MM.1S (cell line): ENCODE measurements at regions not wholly inside any gene's neighbourhood (a gene's known extent, or its start where the extent isn't known, plus 50 kb on each side); places are given as distances from the start of the nearest gene placed in this dataset.

Experiments used
- DNase-seq: peaks from one replicate; pipeline ENCODE4 v3.0.0-alpha.2; 2015
- H2AFZ ChIP-seq: fragments of 300-600 bp; sonication (generic); 2 replicates; pipeline ENCODE4 v1.6.0; 2016; ENCODE audit warnings: antibody characterized with exemption, low read length
- H3F3A ChIP-seq: fragments of 300-600 bp; sonication (generic); 2 replicates; pipeline ENCODE4 v1.6.1; 2016; ENCODE audit warnings: mild to moderate bottlenecking, antibody characterized with exemption, low read length, moderate library complexity, mixed read lengths; ENCODE audit not compliant: insufficient read depth
- H3K27ac ChIP-seq: fragments of 300-600 bp; sonication (generic); 2 replicates; pipeline ENCODE4 v1.5.1; 2016; ENCODE audit warnings: mild to moderate bottlenecking, low read length
- H3K27me3 ChIP-seq: fragments of 300-600 bp; sonication (generic); replicated peaks from 2 replicates; pipeline ENCODE4 v1.6.0; 2016; ENCODE audit warnings: low read length; ENCODE audit not compliant: insufficient read depth
- H3K36me3 ChIP-seq: fragments of 300-600 bp; sonication (generic); replicated peaks from 2 replicates; pipeline ENCODE4 v1.6.1; 2016; ENCODE audit warnings: mild to moderate bottlenecking, low read length, mixed read lengths; ENCODE audit not compliant: insufficient read depth
- H3K4me1 ChIP-seq: fragments of 300-600 bp; sonication (generic); 2 replicates; pipeline ENCODE4 v1.6.1; 2016; ENCODE audit warnings: low read length, mixed read lengths
- H3K4me2 ChIP-seq: fragments of 300-600 bp; sonication (generic); 2 replicates; pipeline ENCODE4 v1.6.0; 2016; ENCODE audit warnings: low read depth, low read length
- H3K4me3 ChIP-seq: fragments of 300-600 bp; sonication (generic); 2 replicates; pipeline ENCODE4 v1.5.1; 2016; ENCODE audit warnings: low read length, mixed read lengths
- H3K79me2 ChIP-seq: fragments of 300-600 bp; sonication (generic); 2 replicates; pipeline ENCODE4 v1.6.1; 2016; ENCODE audit warnings: mixed run types, low read length, mixed read lengths
- H3K9ac ChIP-seq: fragments of 300-600 bp; sonication (generic); 2 replicates; pipeline ENCODE4 v1.6.1; 2016; ENCODE audit warnings: low read length, mixed read lengths
- H3K9me2 ChIP-seq: fragments of 300-600 bp; sonication (generic); replicated peaks from 2 replicates; pipeline ENCODE4 v1.6.1; 2016; ENCODE audit warnings: mild to moderate bottlenecking, low read length, mixed read lengths; ENCODE audit not compliant: insufficient read depth
- H3K9me3 ChIP-seq: fragments of 300-600 bp; sonication (generic); replicated peaks from 2 replicates; pipeline ENCODE4 v1.6.1; 2016; ENCODE audit warnings: mild to moderate bottlenecking, low read length, mixed read lengths; ENCODE audit not compliant: insufficient read depth
- H4K20me1 ChIP-seq: fragments of 300-600 bp; sonication (generic); 2 replicates; pipeline ENCODE4 v1.6.1; 2016; ENCODE audit warnings: mild to moderate bottlenecking, low read length, moderate library complexity, mixed read lengths; ENCODE audit not compliant: insufficient read depth
- EZH2 ChIP-seq: fragments of 300-600 bp; sonication (generic); optimal IDR thresholded peaks from 2 replicates; pipeline ENCODE3; 2017; ENCODE audit warnings: low read depth, mild to moderate bottlenecking, antibody characterized with exemption, low read length, mixed read lengths
- EZH2phosphoT487 ChIP-seq: fragments of 300-600 bp; sonication (generic); IDR thresholded peaks from 2 replicates; pipeline ENCODE4 v1.6.1; 2018; ENCODE audit warnings: antibody characterized with exemption, low read length
- TF ChIP-seq, protein P1 (sequence below): fragments of 300-600 bp; sonication (generic); IDR thresholded peaks from 2 replicates; pipeline ENCODE4 v1.5.1; 2016; ENCODE audit warnings: antibody characterized with exemption, low read length, mixed read lengths

DNA sequence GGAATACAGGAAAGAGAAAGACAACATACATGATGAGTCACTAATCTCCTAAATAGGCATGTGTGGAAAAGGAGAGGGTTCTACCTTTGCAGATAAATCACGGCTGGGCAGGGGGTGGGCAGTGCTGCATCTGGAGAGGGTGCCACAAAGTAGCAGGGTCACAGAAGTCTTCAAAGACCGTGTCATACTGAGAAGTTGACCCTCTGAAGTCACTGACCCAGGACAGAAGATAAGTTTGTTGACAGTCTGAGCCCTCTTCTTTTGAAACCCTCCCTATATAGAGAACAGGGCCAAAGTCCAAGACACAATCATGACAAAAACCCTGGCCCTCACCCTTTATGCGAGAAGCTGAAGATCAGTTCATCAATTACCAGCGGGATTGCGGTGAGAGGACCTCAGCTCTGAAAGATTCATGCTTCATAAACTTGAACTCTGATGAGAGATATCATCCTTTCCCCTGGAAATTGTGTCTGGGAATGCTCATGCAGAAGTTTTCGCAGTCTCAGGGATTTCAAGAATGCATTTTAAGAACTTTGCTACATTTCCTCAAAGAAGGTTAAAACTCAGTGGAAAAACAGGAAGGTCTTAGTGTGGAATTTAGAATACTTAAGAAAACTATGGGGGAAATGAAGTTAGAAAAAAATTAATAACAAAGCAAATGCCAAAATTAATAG is 129.5 kb downstream of the FAM124B start:
- no peaks in the 10 kb centered on the region for H3F3A ChIP-seq
- no peak overlapping the region for H3K4me2 ChIP-seq
- TF ChIP-seq EZH2phosphoT487, result no peak
- TF ChIP-seq EZH2, result no peak
- TF ChIP-seq, protein P1, sequence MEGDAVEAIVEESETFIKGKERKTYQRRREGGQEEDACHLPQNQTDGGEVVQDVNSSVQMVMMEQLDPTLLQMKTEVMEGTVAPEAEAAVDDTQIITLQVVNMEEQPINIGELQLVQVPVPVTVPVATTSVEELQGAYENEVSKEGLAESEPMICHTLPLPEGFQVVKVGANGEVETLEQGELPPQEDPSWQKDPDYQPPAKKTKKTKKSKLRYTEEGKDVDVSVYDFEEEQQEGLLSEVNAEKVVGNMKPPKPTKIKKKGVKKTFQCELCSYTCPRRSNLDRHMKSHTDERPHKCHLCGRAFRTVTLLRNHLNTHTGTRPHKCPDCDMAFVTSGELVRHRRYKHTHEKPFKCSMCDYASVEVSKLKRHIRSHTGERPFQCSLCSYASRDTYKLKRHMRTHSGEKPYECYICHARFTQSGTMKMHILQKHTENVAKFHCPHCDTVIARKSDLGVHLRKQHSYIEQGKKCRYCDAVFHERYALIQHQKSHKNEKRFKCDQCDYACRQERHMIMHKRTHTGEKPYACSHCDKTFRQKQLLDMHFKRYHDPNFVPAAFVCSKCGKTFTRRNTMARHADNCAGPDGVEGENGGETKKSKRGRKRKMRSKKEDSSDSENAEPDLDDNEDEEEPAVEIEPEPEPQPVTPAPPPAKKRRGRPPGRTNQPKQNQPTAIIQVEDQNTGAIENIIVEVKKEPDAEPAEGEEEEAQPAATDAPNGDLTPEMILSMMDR, result no peak
- H3K4me1 ChIP-seq, result no peaks in the 10 kb centered on the region
- H3K27ac ChIP-seq, result no peak overlapping the region
- no peak overlapping the region for H2AFZ ChIP-seq
- DNase-seq, result no peak
- H3K79me2 ChIP-seq, result no peaks in the 10 kb centered on the region
- no peaks in the 10 kb centered on the region for H3K9me3 ChIP-seq
- H4K20me1 ChIP-seq, result no peaks in the 10 kb centered on the region
- H3K36me3 ChIP-seq, result no peaks in the 10 kb centered on the region
- no peak overlapping the region for H3K9ac ChIP-seq
- no peaks in the 10 kb centered on the region for H3K27me3 ChIP-seq
- no peak overlapping the region for H3K4me3 ChIP-seq
- H3K9me2 ChIP-seq, result no peaks in the 10 kb centered on the region

DNA sequence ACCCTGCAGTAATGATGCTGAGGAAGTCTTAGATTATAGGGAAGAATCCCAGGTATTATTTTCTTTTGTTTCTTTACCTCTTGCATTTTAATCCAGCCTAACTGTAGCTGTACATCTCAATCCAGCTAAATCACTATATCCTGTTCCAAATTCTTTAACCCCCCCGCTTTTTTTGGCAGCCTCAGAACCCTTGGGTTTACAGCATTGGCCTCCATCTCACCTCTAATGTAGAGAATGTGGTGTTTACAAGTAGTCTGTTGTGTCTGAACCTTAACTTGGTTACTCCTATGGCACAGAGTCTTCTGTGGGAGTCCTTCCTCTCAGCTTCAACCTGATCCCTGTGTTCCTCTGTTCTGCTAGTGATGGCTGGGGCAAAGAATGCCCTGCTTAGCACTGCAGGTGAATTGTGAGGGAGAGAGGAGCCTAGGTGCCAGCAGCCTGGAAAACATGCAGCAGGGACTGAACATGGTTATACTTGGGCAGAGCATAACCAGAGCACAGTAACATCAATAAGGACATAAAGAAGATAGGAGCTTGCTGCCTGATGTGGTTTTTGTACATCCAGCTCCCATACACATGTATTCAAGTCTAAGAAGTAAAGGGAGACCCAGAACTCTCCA is 130.2 kb downstream of the FAM124B start:
- H3K79me2 ChIP-seq, result no peaks in the 10 kb centered on the region
- no peak overlapping the region for H3K27ac ChIP-seq
- no peaks in the 10 kb centered on the region for H3K9me2 ChIP-seq
- H2AFZ ChIP-seq, result no peak overlapping the region
- no peaks in the 10 kb centered on the region for H3K36me3 ChIP-seq
- no peak overlapping the region for H3K4me2 ChIP-seq
- no peaks in the 10 kb centered on the region for H3F3A ChIP-seq
- H3K4me1 ChIP-seq, result no peaks in the 10 kb centered on the region
- no peak overlapping the region for H3K9ac ChIP-seq
- TF ChIP-seq, protein P1, result no peak
- TF ChIP-seq EZH2phosphoT487 (no peak), EZH2 (no peak)
- H3K27me3 ChIP-seq, result no peaks in the 10 kb centered on the region
- no peaks in the 10 kb centered on the region for H4K20me1 ChIP-seq
- H3K9me3 ChIP-seq, result no peaks in the 10 kb centered on the region
- no peak overlapping the region for H3K4me3 ChIP-seq
- DNase-seq, result no peak

DNA sequence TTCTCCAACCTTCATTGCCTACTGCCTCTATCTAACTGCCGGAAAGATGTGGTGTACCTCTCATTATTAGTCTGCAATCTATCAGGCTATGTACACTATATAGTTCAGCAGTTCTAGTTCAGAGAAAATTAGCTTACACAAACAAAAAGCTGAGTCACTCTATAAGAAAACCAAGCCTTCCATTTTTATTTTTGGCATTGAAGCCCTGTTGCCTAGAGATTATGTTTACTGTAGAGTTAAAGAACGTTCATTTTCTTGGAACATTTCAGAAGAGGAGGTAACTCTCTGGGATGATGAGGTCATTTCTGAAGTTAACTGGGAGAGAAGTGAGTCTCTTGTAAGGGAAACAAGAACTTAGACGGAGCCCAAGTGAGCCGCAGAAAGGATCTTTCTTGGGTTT is 133.5 kb downstream of the FAM124B start:
- Histone ChIP-seq H3K27ac (no peak overlapping the region), H2AFZ (no peak overlapping the region), H3F3A (no peaks in the 10 kb centered on the region), H3K4me2 (no peak overlapping the region), H3K9me3 (no peaks in the 10 kb centered on the region), H3K9me2 (no peaks in the 10 kb centered on the region), H3K4me1 (no peaks in the 10 kb centered on the region), H3K4me3 (no peak overlapping the region), H3K27me3 (no peaks in the 10 kb centered on the region), H4K20me1 (no peaks in the 10 kb centered on the region), H3K36me3 (no peaks in the 10 kb centered on the region), H3K79me2 (no peaks in the 10 kb centered on the region), H3K9ac (no peak overlapping the region)
- no peak for TF ChIP-seq EZH2phosphoT487
- TF ChIP-seq, protein P1, result no peak
- TF ChIP-seq EZH2, result no peak
- DNase-seq, result no peak
